HG03460 (cell line): ENCODE measurements at regions not wholly inside any gene's neighbourhood (a gene's known extent, or its start where the extent isn't known, plus 50 kb on each side); places are given as distances from the start of the nearest gene placed in this dataset.

Source experiments
- ATAC-seq: cut with Tn5 transposase; IDR thresholded peaks from one replicate; pipeline ENCODE4 v1.9.1; 2021; ENCODE audit not compliant: unreplicated experiment

DNA sequence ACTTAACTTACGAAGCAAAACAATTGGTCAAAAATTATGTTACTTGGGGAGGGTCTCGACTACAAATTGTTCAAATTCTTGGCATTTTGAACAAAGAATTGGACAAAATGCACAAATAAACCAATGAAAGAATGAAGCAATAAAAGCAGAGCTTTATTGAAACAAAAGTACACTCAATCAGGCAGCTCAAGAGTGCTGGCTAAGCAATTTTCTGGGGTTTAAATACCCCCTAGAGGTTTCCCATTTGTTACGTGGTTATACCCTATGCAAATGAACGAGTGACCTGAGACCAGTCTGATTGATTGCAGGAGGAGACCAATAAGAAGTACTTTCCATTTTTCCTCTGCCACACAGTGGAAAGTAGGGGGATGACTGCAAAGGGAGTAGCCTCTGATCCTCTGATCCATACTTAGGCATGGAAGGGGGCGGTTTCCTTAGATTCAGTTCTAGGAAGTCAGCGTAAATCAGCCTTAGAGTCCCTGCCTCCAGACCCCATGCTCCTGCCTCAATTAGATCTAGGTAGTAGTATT is 228.6 kb downstream of the EFNB2 start:
- no peak for ATAC-seq

DNA sequence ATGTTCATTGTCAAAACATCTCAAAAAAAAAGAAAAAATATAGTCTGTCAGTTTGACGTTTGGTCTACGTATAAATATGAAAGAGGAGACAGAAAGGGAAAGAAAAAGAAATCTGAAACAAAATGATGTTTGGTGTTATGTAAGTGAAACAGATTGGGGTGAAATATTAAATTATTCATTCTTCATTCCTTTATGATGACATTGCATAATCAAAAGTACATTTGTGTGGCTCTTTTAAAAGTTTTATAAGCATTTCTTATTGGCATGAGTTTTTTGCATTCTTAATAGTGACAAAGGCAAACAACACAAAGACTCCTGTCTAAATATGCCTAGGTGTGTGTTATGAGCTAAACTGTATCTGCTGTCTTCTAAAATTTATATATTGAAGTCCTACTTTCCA is 232.6 kb downstream of the EFNB2 start:
- ATAC-seq: no peak

DNA sequence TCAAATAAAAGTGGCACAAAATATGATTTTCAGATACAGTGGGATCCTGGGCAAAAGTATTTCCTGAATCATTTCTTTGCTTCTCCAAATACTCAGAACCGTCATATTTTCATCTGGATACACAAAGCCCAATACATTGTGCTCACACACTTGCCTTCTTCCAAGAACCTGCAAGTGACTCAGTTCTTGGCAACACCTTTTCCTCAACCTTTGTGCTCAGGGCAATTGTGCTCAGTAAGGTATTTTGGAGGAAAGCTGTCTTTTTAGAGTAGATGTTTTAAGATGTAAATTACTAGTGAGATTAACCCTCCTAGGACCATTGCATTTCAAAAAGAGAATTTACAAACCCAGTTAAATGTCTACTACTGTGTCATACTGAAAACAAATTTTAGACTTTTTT is 233.5 kb downstream of the EFNB2 start:
- ATAC-seq: no peak

DNA sequence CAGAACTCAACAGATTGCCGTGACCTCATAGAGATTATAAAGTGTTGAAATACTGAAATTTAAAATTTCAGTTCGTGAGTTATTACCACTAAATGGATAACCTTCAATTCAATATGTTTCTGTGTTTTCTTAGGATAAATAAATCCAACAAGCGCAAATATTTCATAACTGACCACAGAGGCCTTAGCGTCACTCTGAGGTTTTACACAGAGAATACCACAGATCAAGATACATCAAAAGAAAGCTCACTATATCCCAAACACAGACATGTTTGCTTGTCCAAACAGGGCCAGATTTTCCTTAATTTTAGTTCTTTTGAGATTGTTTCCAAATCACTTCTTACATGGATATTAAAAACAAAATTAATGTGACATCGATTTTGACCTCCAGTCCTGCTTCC is 235.8 kb downstream of the EFNB2 start:
- no peak for ATAC-seq

DNA sequence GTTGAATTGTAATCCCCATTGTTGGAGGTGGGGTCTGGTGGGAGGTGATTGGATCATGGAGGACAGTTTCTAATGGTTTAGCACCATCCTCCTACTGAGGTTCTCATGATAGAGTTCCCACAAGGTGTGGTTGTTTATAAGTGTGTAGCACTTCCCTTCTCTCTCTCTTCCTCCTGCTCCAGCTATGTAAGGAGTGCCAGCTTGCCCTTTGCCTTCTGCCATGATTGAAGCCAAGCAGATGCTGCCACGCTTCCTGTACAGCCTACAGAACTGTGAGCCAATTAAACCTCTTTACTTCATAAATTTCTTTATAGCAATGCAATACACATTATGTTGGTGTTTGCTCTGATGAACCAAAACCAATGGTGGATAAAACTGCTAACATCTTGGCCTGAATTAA is 238.2 kb downstream of the EFNB2 start:
- no peak for ATAC-seq

DNA sequence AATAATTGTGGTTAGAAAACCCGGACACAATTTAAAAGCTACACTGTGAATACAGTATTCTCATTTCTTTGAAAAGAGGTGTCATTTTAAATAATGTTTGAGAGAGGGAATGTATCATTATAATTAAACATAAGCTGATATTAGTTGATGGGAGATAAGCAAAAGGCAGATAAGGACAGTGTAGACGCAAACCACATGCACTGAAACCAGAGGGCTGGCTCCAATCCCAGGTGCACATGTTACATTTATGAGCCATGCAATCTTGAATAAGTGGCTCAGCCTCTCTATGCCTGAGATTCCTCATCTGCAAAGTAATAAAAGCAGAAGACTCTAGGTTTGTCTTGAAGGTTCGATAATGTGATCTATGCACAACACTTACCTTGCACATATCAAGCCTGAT is 238.7 kb downstream of the EFNB2 start:
- no peak for ATAC-seq

DNA sequence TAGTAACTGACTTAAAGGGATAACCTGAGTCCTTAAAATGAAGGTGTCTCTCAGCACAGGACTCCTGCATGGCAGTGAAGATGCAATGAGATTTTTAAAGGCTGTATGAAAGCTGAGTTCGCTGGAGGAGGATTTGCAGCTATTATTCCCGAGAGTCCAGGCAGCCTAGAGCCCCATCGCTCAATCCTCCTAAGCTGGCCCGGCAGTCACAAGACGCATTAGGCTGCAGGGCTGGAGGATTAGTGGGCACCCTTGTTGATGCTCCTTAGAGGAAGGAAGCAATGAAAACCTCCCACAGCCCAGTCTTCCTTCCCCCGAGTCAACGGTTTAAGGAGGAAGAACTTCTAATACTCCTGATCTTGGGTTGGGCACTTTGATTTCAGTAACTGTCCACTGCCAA is 239.5 kb downstream of the EFNB2 start:
- no peak for ATAC-seq

DNA sequence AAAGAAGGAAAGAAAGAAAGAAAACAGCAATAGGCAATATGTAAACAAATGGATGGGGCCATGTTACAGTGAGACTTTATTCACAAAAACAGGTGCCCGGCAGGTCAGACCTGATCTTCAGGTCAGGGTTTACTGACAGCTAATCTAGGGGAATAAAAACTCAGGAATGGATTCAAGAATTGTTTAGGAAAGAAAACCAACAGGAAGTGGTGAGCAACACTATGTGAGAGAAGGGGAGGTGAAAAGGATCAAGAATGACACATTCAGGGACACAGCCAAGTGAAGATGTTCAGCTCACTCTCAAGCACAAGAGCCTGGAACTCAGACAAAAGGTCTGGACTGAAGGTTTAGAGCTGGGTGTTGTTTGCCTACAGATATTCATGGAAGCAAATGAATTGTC is 244.5 kb downstream of the EFNB2 start:
- ATAC-seq: no peak

DNA sequence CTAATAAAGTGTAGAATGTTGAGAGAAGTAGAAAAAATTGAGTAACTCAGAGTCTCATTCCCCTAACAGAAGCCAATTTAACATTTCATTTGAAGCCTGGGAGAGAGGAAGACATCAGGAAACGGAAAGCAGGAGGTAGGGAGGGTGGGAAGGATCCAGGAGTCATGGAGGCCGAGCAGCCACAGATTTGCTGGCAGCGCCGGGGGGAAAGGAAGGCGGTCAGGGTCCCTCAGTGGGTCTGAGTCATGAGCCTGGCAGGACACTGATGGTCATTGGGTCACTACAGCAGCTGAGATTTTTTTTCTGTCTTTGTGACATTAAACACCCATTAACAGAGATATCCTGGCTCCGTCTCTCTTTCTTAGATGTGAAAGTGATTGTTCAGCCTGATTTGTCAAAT is 248.1 kb downstream of the EFNB2 start:
- no peak for ATAC-seq

DNA sequence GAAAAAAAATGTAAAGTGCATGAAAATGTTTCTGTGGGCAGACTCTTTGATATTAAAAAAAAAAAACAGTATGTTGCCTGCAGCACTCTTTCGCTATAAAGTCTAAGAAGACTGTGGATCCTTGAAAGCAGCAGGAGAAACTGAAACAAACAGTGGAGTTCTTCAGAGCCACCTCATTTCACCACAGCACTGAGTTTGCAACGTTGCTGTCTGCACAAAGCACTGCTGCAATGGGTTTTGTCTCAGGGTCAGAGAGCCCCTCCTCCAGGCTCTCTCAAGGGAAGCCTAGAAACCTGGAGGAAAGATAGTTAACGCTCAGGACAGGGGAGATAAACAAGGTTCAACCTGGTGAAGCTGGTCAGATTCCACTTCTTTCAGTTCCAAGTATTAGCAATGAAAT is 248.7 kb downstream of the EFNB2 start:
- no peak for ATAC-seq

DNA sequence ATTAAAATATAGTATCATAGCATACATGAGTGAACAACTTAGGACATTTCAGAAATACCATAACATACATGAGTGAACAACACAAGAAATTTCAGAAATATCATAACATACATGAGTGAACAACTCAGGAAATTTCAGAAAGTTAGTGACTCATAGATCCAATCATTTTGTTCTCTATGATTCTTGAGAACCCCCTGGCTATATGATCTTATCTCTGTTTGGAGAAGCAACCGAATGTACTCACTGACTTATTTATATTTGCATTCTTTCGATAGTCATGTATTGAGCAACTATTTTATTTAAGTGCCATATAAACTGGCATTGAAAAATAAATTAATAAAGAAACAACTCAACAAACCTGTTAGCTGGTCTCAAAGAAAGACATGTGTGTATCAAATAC is 251.1 kb downstream of the EFNB2 start:
- ATAC-seq: no peak

DNA sequence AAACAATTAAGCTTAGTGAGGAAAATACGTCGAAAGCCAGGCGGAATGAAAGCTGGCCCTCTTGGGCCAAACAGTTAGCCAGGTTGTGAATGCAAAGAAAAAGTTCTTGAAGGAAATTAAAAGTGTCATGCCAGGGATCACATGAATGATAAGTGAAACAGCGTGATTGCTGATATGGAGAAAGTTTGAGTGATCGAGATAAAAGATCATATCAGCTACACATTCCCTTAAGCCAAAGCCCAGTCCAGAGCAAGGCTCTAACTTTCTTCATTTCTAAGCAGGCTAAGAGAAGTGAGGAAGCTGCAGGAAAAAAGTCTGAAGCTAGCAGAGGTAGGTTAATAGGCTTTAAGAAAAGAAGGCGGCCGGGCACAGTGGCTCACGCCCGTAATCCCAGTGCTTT is 254.0 kb downstream of the EFNB2 start:
- ATAC-seq: no peak

DNA sequence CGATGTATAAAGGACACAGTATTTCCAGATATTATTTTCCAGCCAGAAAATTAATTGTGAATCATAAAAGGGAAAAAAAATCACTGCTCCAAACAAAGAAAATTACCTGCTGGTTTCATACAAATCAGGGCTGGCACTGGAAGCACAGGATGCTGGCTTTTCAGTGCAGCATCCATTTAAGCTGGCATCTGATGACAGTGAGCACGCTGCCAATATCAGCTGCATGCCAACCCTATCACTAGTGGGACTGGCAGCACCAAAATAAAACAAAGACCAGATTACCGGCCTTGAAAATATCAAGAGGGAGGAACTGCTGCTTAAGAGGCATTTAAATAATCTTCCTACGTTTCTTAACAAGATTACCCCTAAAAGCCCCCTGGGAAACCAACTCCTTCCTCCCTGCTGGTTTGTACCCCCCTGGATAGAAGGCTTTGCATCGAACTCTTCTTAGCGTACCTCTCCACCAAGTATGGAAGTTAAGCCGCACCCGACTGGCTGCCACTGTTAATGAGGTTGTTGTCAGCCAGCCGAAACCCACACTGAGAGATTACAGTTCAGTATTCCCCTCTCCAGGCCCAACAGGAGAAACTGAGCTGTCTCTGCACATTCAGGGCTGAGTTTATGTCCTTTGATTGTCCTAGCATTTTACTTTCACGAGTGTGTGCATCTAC is 257.8 kb downstream of the EFNB2 start:
- ATAC-seq: no peak

DNA sequence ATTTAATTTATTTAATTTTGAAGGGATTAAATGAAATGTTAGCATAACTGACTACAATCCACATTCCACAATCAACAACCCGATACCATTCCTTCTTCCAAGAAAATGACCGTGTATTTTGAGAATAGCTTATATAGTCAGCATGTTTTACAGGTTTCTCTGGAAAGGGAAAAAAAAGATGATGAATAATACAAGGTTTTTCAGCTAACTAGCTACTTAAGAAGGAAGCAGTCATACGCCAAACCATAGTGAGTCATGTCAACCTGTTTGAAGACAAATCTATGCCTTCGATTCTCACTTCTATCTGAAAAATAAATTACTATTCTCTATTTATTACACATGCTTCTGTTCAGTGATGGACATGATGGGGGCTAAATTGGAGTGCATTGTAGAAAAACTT is 258.6 kb downstream of the EFNB2 start:
- ATAC-seq: no peak

DNA sequence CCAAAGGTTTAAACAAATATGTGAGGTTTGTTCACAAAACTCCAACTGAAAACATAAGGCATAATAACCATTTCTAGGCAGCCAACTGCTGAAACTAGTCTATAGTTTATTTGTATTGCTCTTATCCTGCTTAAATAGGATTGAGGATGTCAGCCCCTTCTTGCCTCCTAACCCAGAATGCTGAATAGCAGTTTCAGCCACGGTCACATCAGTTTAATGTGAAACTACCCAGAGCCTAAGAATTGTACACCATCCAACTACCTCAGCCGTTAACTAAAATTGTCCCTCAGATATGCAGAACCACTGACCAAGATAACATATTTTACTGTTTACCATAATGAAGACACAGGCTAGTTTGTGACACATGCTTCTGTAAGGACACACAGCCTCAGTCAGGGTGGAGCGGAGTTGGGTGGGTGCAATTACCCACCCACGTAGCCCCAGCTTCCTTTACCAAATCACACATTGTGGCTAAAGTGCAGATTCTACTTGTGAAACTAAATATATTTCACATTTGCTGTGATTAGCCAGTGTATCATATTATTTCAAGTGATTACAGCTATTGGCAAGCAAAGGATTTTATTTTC is 259.9 kb downstream of the EFNB2 start:
- no peak for ATAC-seq

DNA sequence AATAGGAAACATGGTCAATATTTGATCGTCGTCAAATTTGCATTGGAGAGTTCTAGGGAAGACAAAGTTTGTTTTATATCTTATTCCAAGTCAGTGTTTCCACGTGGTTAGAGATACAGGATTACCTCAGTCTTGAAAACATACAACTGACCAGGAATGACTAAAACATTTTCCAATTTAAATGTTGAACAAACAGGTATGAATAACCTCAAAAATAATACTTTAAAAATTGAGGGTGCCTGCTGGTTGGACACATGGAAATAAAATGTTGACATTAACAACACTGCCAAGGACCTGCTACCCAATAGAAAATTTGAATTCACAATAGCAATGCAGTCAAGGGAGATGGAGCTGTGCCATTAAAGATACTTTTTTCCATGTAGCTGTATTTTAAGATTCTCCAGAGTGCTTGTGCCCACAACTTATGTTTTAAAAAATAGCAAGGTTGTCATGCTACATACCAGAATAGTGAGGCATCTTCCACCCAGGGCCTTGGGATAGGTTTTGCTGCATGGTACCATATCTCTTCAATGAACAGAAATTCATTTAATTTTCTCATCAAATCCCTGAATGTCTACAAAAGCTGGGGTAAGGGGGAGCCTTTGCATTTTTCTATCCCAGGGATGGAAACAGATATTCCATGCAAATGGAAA is 260.8 kb downstream of the EFNB2 start:
- ATAC-seq: no peak

DNA sequence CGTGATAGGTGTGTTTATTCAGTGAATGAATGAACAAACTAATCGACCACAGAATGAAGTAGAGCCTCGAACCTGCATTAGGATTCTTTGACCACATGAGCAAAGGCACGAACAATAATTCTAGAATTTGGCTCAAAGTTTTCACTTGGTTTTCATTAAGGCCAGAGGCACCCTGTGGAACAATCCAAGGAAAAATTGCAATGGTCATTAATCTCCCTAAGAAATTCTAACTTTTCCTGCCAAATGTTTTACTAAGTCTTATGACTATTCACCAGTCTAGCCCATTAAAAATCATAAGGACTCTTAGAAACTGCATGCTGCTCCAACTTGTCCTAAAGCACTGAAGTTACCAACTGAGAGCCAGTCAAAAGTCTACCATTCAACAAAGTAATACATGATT is 271.7 kb downstream of the EFNB2 start:
- no peak for ATAC-seq

DNA sequence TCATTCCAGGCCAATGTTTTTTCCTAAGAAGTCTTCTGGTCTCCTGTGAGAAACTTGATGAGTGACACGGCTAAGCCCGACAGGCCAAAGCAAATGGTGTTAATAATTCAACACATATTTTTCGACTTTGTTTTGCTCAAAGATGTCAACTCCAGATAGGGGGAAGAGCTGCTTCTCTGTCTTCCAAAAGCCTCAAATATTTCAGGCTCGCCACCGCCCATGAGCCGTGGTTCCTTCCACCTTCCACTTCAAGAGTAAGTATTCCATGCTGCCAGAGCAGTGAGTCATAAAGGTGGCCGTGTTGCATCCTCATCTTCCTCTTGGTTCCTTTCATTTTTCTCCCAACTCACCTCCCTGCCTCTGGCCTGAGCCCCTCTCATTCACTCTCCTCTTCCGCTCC is 272.6 kb downstream of the EFNB2 start:
- ATAC-seq: no peak

DNA sequence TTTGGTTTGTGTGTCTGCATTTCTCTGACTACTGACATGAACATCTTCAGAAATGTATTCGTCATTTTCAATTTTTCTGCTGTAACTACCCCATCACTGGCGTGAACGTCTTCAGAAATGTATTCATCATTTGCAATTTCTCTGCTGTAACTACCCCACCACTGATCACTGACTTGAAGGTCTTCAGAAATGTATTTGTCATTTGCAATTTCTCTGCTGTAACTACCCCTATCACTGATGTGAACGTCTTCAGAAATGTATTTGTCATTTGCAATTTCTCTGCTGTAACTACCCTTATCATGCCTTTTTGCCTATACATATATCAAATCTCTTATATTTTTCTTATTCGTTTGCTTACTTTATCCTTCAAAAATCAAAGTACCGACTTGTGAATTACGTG is 274.0 kb downstream of the EFNB2 start:
- no peak for ATAC-seq

DNA sequence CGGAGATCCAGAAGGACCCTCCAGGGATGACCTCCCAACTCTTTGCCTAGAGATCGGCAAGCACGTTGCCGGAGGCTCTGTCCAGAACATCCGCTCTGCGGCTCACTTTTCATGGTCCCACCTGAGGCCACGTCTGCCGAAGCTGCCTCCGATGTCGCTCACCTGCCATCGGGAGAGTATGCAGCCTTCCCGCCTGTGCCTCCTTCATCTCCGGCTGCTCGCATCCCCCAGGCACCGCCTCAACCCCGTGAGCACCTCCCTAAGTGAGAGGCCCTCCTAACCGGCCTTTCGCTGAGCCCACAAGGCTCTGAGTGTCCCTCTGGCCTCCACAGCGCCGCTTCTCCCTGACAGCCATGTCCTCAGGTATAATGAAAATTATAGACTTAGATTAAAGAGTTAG is 275.1 kb downstream of the EFNB2 start:
- ATAC-seq: no peak

DNA sequence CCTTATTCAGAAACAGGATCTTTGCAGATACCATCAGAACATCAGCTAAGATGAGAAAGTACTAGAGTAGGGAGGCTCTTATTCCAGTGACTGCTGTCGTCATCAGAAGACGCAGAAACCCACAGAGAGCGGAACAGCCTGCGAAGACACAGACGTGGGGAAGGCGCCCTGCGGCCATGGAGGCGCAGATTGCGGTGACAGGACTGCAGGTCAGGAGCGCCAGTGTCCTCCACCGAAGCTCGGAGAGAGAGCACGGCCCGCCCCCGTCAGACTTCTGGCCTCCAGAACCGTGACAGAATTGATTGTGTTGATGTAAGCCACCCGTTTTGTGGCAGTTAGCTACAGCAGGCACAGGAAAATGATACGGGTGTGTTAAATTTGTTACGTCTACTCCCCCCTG is 275.5 kb downstream of the EFNB2 start:
- no peak for ATAC-seq

DNA sequence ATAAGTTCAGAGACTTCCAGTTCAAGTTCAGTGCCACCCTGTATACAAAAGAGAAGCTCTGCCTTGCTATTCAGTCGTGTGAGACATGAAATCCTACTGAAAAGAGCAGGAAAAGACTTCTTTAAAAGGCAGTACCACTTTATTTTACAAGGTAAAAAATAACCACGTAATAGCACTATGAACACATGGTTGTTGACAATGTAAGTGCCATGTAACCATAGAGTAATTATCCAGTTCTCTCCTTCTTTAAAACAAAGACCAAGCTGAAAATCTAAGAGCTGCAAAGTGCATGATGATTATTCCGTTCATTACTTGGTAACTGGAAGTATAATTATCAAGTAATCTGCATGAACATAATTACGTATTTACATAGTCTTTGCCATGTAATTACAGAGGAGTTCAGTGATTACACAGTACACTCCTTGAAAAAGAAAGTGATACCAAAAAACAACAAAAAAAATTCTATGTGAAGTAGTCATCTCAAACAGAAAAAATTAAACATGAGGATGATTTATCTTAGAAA is 288.7 kb downstream of the EFNB2 start:
- no peak for ATAC-seq
